Neuronal stem cell (in vitro differentiated cells): ENCODE measurements at regions not wholly inside any gene's neighbourhood (a gene's known extent, or its start where the extent isn't known, plus 50 kb on each side); places are given as distances from the start of the nearest gene placed in this dataset.
"Not testable (repeated sequence)": the region's sequence is repeated elsewhere in the genome, so short reads cannot be mapped to it uniquely, and the experiment has no call there.

ENCODE experiments used
- DNase-seq: peaks from one replicate; pipeline ENCODE4 v3.0.0-alpha.2; 2013; ENCODE audit warnings: low spot score
- H2AFZ ChIP-seq: one replicate; pipeline ENCODE4 v1.6.1; 2013; ENCODE audit warnings: mild to moderate bottlenecking, low read length, inconsistent platforms
- H2AK5ac ChIP-seq: 2 replicates; pipeline ENCODE4 v1.6.1; 2013; ENCODE audit warnings: low read depth, mild to moderate bottlenecking, inconsistent platforms, low read length, moderate library complexity, mixed read lengths
- H2BK120ac ChIP-seq: 2 replicates; pipeline ENCODE4 v1.6.1; 2013; ENCODE audit warnings: low read depth, mild to moderate bottlenecking, inconsistent platforms, low read length, moderate library complexity, mixed read lengths
- H2BK12ac ChIP-seq: one replicate; pipeline ENCODE4 v1.6.1; 2013; ENCODE audit warnings: low read length, inconsistent platforms
- H2BK15ac ChIP-seq: 2 replicates; pipeline ENCODE4 v1.6.1; 2013; ENCODE audit warnings: mild to moderate bottlenecking, low read length, inconsistent platforms, mixed read lengths
- H2BK5ac ChIP-seq: one replicate; pipeline ENCODE4 v1.6.1; 2013; ENCODE audit warnings: inconsistent platforms, mild to moderate bottlenecking, low read length, moderate library complexity
- H3K14ac ChIP-seq: one replicate; pipeline ENCODE4 v1.6.1; 2013; ENCODE audit warnings: low read length, inconsistent platforms
- H3K18ac ChIP-seq: 2 replicates; pipeline ENCODE4 v1.6.1; 2013; ENCODE audit warnings: low read length, inconsistent platforms
- H3K23ac ChIP-seq: 2 replicates; pipeline ENCODE4 v1.6.1; 2013; ENCODE audit warnings: low read depth, mild to moderate bottlenecking, mixed read lengths, low read length, inconsistent platforms; ENCODE audit not compliant: poor library complexity
- H3K27ac ChIP-seq: replicated peaks from 3 replicates; pipeline ENCODE4 v1.5.1; 2013; ENCODE audit warnings: low read length, inconsistent platforms
- H3K27me3 ChIP-seq, 3 experiments: 2 replicates each; pipeline ENCODE4 v1.6.1; 2013; ENCODE audit warnings: low read length in 3 of 3, mild to moderate bottlenecking in 2 of 3, inconsistent platforms in 1 of 3, low read depth in 1 of 3, mixed read lengths in 1 of 3, moderate library complexity in 1 of 3; ENCODE audit not compliant: control insufficient read depth in 3 of 3, insufficient read depth in 3 of 3
- H3K36me3 ChIP-seq, 2 donors: replicated peaks in 1 of 2; 2 replicates each; pipeline ENCODE4 v1.6.1; 2013; ENCODE audit warnings: low read length in 2 of 2; ENCODE audit not compliant: control insufficient read depth in 2 of 2, insufficient read depth in 2 of 2
- H3K4ac ChIP-seq: 2 replicates; pipeline ENCODE4 v1.6.1; 2013; ENCODE audit warnings: inconsistent platforms, mild to moderate bottlenecking, low read length, moderate library complexity
- H3K4me1 ChIP-seq, 2 donors: 1 replicate in 1 of 2; 2 replicates in 1 of 2; pipeline ENCODE4 v1.6.1; 2013; ENCODE audit warnings: low read length in 2 of 2, low read depth in 1 of 2; ENCODE audit not compliant: control insufficient read depth in 2 of 2, insufficient read depth in 1 of 2
- H3K4me2 ChIP-seq: one replicate; pipeline ENCODE4 v1.6.1; 2013; ENCODE audit warnings: mild to moderate bottlenecking, low read length, inconsistent platforms; ENCODE audit not compliant: insufficient read depth, poor library complexity, severe bottlenecking
- H3K4me3 ChIP-seq, 2 donors: 2 replicates each; pipeline ENCODE4 v1.5.1; 2013; ENCODE audit warnings: low read length in 2 of 2, mild to moderate bottlenecking in 2 of 2, inconsistent platforms in 1 of 2, moderate library complexity in 1 of 2
- H3K79me1 ChIP-seq: one replicate; pipeline ENCODE4 v1.6.1; 2013; ENCODE audit warnings: low read depth, mild to moderate bottlenecking, inconsistent platforms, low read length, moderate library complexity
- H3K9ac ChIP-seq: one replicate; pipeline ENCODE4 v1.6.1; 2013; ENCODE audit warnings: mild to moderate bottlenecking, low read depth, low read length, inconsistent platforms; ENCODE audit not compliant: poor library complexity
- H3K9me3 ChIP-seq, 2 donors: replicated peaks in 1 of 2; 2 replicates each; pipeline versions ENCODE3 to v1.6.1; 2013; ENCODE audit warnings: low read length in 2 of 2, mild to moderate bottlenecking in 2 of 2, inconsistent platforms in 1 of 2, low read depth in 1 of 2, mixed read lengths in 1 of 2, moderate library complexity in 1 of 2; ENCODE audit not compliant: control insufficient read depth in 2 of 2, insufficient read depth in 1 of 2
- H4K8ac ChIP-seq: one replicate; pipeline ENCODE4 v1.6.1; 2013; ENCODE audit warnings: low read depth, mild to moderate bottlenecking, inconsistent platforms, low read length, moderate library complexity
- H4K91ac ChIP-seq: one replicate; pipeline ENCODE4 v1.6.1; 2013; ENCODE audit warnings: low read length, low read depth, mild to moderate bottlenecking, inconsistent platforms; ENCODE audit not compliant: poor library complexity
- WGBS, 2 donors: extraction: QIAGEN DNeasy Blood & Tissue Kit; methylation state at CpG; one replicate each; pipeline ENCODE4 v1.1.7; 2013; ENCODE audit warnings: missing lambda C conversion rate in 2 of 2, mixed read lengths in 1 of 2; ENCODE audit not compliant: insufficient read length in 2 of 2, insufficient replicate concordance in 1 of 2; ENCODE audit errors: extremely low coverage in 2 of 2; 5-methylcytosine and 5-hydroxymethylcytosine counted together

GRCh38 chr13:108064372-108064771, 151.0 kb downstream of the LIG4 start:
- no CpG with 5 or more reads among the region's 1 CpG for WGBS, 2 donors
- not testable (repeated sequence) for H3K9ac ChIP-seq

GRCh38 chr13:108060111-108060510, 155.2 kb downstream of the LIG4 start:
- no CpG with 5 or more reads among the region's 6 CpGs for WGBS, 2 donors

More at GRCh38 chr13:108064372-108064771, 151.0 kb downstream of the LIG4 start:
- H2AFZ ChIP-seq, H2AK5ac ChIP-seq, H2BK15ac ChIP-seq, H3K4ac ChIP-seq, H3K18ac ChIP-seq, H2BK120ac ChIP-seq, H3K36me3 ChIP-seq, H2BK5ac ChIP-seq, H2BK12ac ChIP-seq, H3K4me2 ChIP-seq, H3K23ac ChIP-seq, H3K14ac ChIP-seq, H3K79me1 ChIP-seq, H3K4me3 ChIP-seq, H3K4me1 ChIP-seq, H3K9me3 ChIP-seq, H3K27ac ChIP-seq, H3K27me3 ChIP-seq, DNase-seq, H4K91ac ChIP-seq, H4K8ac ChIP-seq: not testable (repeated sequence)

GRCh38 chr13:108056278-108056677, 159.1 kb downstream of the LIG4 start:
- Histone ChIP-seq H3K18ac (no peak overlapping the region), H3K9ac (no peak overlapping the region), H3K4ac (no peak overlapping the region), H2BK120ac (no peak overlapping the region), H3K79me1 (no peaks in the 10 kb centered on the region), H2BK15ac (no peak overlapping the region), H3K27ac (no peak overlapping the region), H2AFZ (no peak overlapping the region), H3K23ac (no peak overlapping the region), H2BK12ac (no peak overlapping the region), H2BK5ac (no peak overlapping the region), H3K4me1 (no peaks in the 10 kb centered on the region), H3K14ac (no peak overlapping the region), H3K36me3 (no peaks in the 10 kb centered on the region), H3K4me3 (no peak overlapping the region), H2AK5ac (no peak overlapping the region), H3K27me3 (no peaks in the 10 kb centered on the region), H4K8ac (no peak overlapping the region), H3K9me3 (peaks cover 0 to 2% of the 10 kb centered on the region in 2 donors), H4K91ac (no peak overlapping the region), H3K4me2 (no peak overlapping the region)
- no CpG with 5 or more reads among the region's 2 CpGs for WGBS, 2 donors
- DNase-seq: no peak

More at GRCh38 chr13:108060111-108060510, 155.2 kb downstream of the LIG4 start:
- H3K4me2 ChIP-seq: no peak overlapping the region
- no peak overlapping the region for H2BK5ac ChIP-seq
- H3K4me1 ChIP-seq: no peaks in the 10 kb centered on the region
- no peak overlapping the region for H3K4me3 ChIP-seq
- H3K9ac ChIP-seq: no peak overlapping the region
- no peak overlapping the region for H2AK5ac ChIP-seq
- H3K27me3 ChIP-seq: no peaks in the 10 kb centered on the region
- no peak overlapping the region for H3K23ac ChIP-seq
- H3K4ac ChIP-seq: no peak overlapping the region
- no peak overlapping the region for H2BK120ac ChIP-seq
- no peak overlapping the region for H4K91ac ChIP-seq
- peaks cover 0 to 4% of the 10 kb centered on the region in 2 donors for H3K9me3 ChIP-seq
- H4K8ac ChIP-seq: no peak overlapping the region
- H3K18ac ChIP-seq: no peak overlapping the region
- DNase-seq: no peak
- H2BK12ac ChIP-seq: no peak overlapping the region
- H3K14ac ChIP-seq: no peak overlapping the region
- H3K27ac ChIP-seq: no peak overlapping the region
- no peak overlapping the region for H2AFZ ChIP-seq
- H2BK15ac ChIP-seq: no peak overlapping the region
- H3K79me1 ChIP-seq: no peaks in the 10 kb centered on the region
- H3K36me3 ChIP-seq: no peaks in the 10 kb centered on the region

GRCh38 chr13:108049211-108049610, 166.1 kb downstream of the LIG4 start:
- no peaks in the 10 kb centered on the region for H3K9me3 ChIP-seq
- no peak overlapping the region for H2AFZ ChIP-seq
- peaks cover 2% of the 10 kb centered on the region for H3K79me1 ChIP-seq
- H2BK5ac ChIP-seq: no peak overlapping the region
- no peak overlapping the region for H2BK12ac ChIP-seq
- H3K14ac ChIP-seq: no peak overlapping the region
- H4K8ac ChIP-seq: no peak overlapping the region
- H3K9ac ChIP-seq: no peak overlapping the region
- no peak overlapping the region for H3K4me3 ChIP-seq
- no peak overlapping the region for H3K18ac ChIP-seq
- WGBS, 2 donors: no CpG with 5 or more reads among the region's 4 CpGs
- no peak overlapping the region for H4K91ac ChIP-seq
- H3K27me3 ChIP-seq: no peaks in the 10 kb centered on the region
- H2AK5ac ChIP-seq: no peak overlapping the region
- DNase-seq: no peak
- peaks cover 0 to 2% of the 10 kb centered on the region in 2 donors for H3K4me1 ChIP-seq
- no peaks in the 10 kb centered on the region for H3K36me3 ChIP-seq
- no peak overlapping the region for H3K23ac ChIP-seq
- H3K27ac ChIP-seq: no peak overlapping the region
- no peak overlapping the region for H2BK120ac ChIP-seq
- no peak overlapping the region for H3K4me2 ChIP-seq
- H2BK15ac ChIP-seq: no peak overlapping the region
- no peak overlapping the region for H3K4ac ChIP-seq
